ENCODE measurements at regions not wholly inside any gene's neighbourhood (a gene's known extent, or its start where the extent isn't known, plus 50 kb on each side); places are given as distances from the start of the nearest gene placed in this dataset.

DNA sequence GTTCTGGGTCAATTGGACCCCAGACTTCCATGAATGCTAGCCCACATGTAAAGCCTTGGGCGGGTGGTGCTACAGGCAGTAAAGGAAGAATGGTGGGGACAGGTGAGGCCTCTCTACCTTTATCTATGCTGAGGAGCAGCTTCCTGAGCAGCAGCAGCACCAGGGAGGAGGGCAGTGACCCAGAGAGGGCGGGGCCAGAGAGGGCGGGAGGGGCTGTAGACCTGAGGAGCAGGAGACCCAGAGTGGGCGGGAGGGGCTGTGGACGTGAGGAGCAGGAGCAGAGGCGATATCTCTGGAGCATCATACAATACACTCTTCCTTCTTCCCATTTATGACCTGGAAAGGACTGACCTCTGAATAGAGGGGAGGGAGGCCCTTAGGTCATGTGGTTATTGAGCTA lies 165.9 kb downstream of the MTRR start:
- no peak overlapping the region for H3K27ac ChIP-seq (ENCODE audit: low read length)
- no peak overlapping the region for H3K4me3 ChIP-seq (ENCODE audit: low read length)
- no peaks in the 10 kb centered on the region for H4K20me1 ChIP-seq (ENCODE audit: insufficient read depth)
- no peaks in the 10 kb centered on the region for H3K36me3 ChIP-seq (ENCODE audit: insufficient read depth, low read length)
- H3K9ac ChIP-seq (ENCODE audit: low read length), result no peak overlapping the region
- no peak overlapping the region for H3K4me2 ChIP-seq (ENCODE audit: low read length)
- TF ChIP-seq REST (IDR thresholded peaks at IDR 0.05; ENCODE audit: borderline replicate concordance) (no peak), SMC3 (conservative IDR thresholded peaks at IDR 0.05; ENCODE audit: poor library complexity) (no peak), RAD21 (conservative IDR thresholded peaks at IDR 0.05) (no peak), EZH2 (IDR thresholded peaks at IDR 0.05; ENCODE audit: borderline replicate concordance, insufficient read depth, low read length, poor library complexity, severe bottlenecking) (no peak), TAF1 (IDR thresholded peaks at IDR 0.05; ENCODE audit: low read depth) (no peak), MXI1 (conservative IDR thresholded peaks at IDR 0.05; ENCODE audit: poor library complexity, severe bottlenecking) (no peak), EP300 (conservative IDR thresholded peaks at IDR 0.05; ENCODE audit: poor library complexity, severe bottlenecking) (no peak), POLR2AphosphoS5 (IDR thresholded peaks at IDR 0.05) (no peak)
- TF ChIP-seq, protein P1, sequence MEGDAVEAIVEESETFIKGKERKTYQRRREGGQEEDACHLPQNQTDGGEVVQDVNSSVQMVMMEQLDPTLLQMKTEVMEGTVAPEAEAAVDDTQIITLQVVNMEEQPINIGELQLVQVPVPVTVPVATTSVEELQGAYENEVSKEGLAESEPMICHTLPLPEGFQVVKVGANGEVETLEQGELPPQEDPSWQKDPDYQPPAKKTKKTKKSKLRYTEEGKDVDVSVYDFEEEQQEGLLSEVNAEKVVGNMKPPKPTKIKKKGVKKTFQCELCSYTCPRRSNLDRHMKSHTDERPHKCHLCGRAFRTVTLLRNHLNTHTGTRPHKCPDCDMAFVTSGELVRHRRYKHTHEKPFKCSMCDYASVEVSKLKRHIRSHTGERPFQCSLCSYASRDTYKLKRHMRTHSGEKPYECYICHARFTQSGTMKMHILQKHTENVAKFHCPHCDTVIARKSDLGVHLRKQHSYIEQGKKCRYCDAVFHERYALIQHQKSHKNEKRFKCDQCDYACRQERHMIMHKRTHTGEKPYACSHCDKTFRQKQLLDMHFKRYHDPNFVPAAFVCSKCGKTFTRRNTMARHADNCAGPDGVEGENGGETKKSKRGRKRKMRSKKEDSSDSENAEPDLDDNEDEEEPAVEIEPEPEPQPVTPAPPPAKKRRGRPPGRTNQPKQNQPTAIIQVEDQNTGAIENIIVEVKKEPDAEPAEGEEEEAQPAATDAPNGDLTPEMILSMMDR (IDR thresholded peaks at IDR 0.05; ENCODE audit: poor library complexity, severe bottlenecking), result no peak
- H3K9me3 ChIP-seq (ENCODE audit: low read length), result no peaks in the 10 kb centered on the region
- no peaks in the 10 kb centered on the region for H3K27me3 ChIP-seq (ENCODE audit: insufficient read depth, low read depth, low read length)
- no peak overlapping the region for H2AFZ ChIP-seq (ENCODE audit: low read depth, low read length)
- H3K9me2 ChIP-seq (ENCODE audit: insufficient read depth, low read length), result no peaks in the 10 kb centered on the region
- no peaks in the 10 kb centered on the region for H3F3A ChIP-seq (ENCODE audit: insufficient read depth, low read length, poor library complexity, severe bottlenecking)
- no peaks in the 10 kb centered on the region for H3K79me2 ChIP-seq (replicated peaks; ENCODE audit: insufficient read depth, low read length)

GRCh38 chr5:8048920-8049319 lies 180.0 kb downstream of the MTRR start:
- no peaks in the 10 kb centered on the region for H3K9me3 ChIP-seq (ENCODE audit: low read length)
- no peaks in the 10 kb centered on the region for H3F3A ChIP-seq (ENCODE audit: insufficient read depth, low read length, poor library complexity, severe bottlenecking)
- H3K27ac ChIP-seq (ENCODE audit: low read length), result no peak overlapping the region
- no peaks in the 10 kb centered on the region for H4K20me1 ChIP-seq (ENCODE audit: insufficient read depth)
- no peaks in the 10 kb centered on the region for H3K36me3 ChIP-seq (ENCODE audit: insufficient read depth, low read length)
- no peak for TF ChIP-seq POLR2AphosphoS5 (IDR thresholded peaks at IDR 0.05)
- no peak for TF ChIP-seq EP300 (conservative IDR thresholded peaks at IDR 0.05; ENCODE audit: poor library complexity, severe bottlenecking)
- TF ChIP-seq MXI1 (conservative IDR thresholded peaks at IDR 0.05; ENCODE audit: poor library complexity, severe bottlenecking), result no peak
- TF ChIP-seq RAD21 (conservative IDR thresholded peaks at IDR 0.05), result no peak
- no peak for TF ChIP-seq SMC3 (conservative IDR thresholded peaks at IDR 0.05; ENCODE audit: poor library complexity)
- no peak for TF ChIP-seq TAF1 (IDR thresholded peaks at IDR 0.05; ENCODE audit: low read depth)
- TF ChIP-seq, protein P1 (IDR thresholded peaks at IDR 0.05; ENCODE audit: poor library complexity, severe bottlenecking), result no peak
- no peak for TF ChIP-seq REST (IDR thresholded peaks at IDR 0.05; ENCODE audit: borderline replicate concordance)
- no peak for TF ChIP-seq EZH2 (IDR thresholded peaks at IDR 0.05; ENCODE audit: borderline replicate concordance, insufficient read depth, low read length, poor library complexity, severe bottlenecking)
- H3K27me3 ChIP-seq (ENCODE audit: insufficient read depth, low read depth, low read length), result no peaks in the 10 kb centered on the region
- no peaks in the 10 kb centered on the region for H3K9me2 ChIP-seq (ENCODE audit: insufficient read depth, low read length)
- H3K79me2 ChIP-seq (replicated peaks; ENCODE audit: insufficient read depth, low read length), result no peaks in the 10 kb centered on the region
- H3K9ac ChIP-seq (ENCODE audit: low read length), result no peak overlapping the region
- H3K4me2 ChIP-seq (ENCODE audit: low read length), result no peak overlapping the region
- H3K4me3 ChIP-seq (ENCODE audit: low read length), result no peak overlapping the region
- H2AFZ ChIP-seq (ENCODE audit: low read depth, low read length), result no peak overlapping the region

Data from neural cell (in vitro differentiated cells).